Fibroblast of villous mesenchyme (primary cell): ENCODE measurements at regions not wholly inside any gene's neighbourhood (a gene's known extent, or its start where the extent isn't known, plus 50 kb on each side); places are given as distances from the start of the nearest gene placed in this dataset.

Experiments used
- DNase-seq: peaks from one replicate; pipeline ENCODE4 v3.0.0-alpha.2; 2010; ENCODE audit warnings: low read depth
- H3K4me3 ChIP-seq: 2 replicates; pipeline ENCODE4 v1.5.1; 2011; ENCODE audit warnings: low read depth, mild to moderate bottlenecking, low read length
- CTCF ChIP-seq: IDR thresholded peaks from 2 replicates; pipeline ENCODE4 v1.5.1; 2012; ENCODE audit warnings: low read depth, mild to moderate bottlenecking, low read length; ENCODE audit not compliant: insufficient read depth

- no peak overlapping the region for H3K4me3 ChIP-seq
- no peak for DNase-seq
- no peak for TF ChIP-seq CTCF
These were observed 72.4 kb upstream of the UNC5A start for GRCh38 chr5:176737746-176738636.

- DNase-seq: no peak
- no peak overlapping the region for H3K4me3 ChIP-seq
- TF ChIP-seq CTCF: no peak
These were observed 71.6 kb upstream of the UNC5A start for GRCh38 chr5:176738637-176739250.

- no peak for TF ChIP-seq CTCF
- no peak overlapping the region for H3K4me3 ChIP-seq
- DNase-seq: no peak
These were observed 70.8 kb upstream of the UNC5A start for GRCh38 chr5:176739461-176740051.

- no peak for TF ChIP-seq CTCF
- no peak for DNase-seq
These were observed 70.1 kb upstream of the UNC5A start for GRCh38 chr5:176740131-176740701.

GRCh38 chr5:176740702-176741496, 69.5 kb upstream of the UNC5A start:
- H3K4me3 ChIP-seq: no peak overlapping the region
- no peak for DNase-seq
- no peak for TF ChIP-seq CTCF

More at GRCh38 chr5:176740131-176740701, 70.1 kb upstream of the UNC5A start:
- H3K4me3 ChIP-seq: no peak overlapping the region

- DNase-seq: no peak
These were observed 68.7 kb upstream of the UNC5A start for GRCh38 chr5:176741561-176742211.

More at GRCh38 chr5:176741561-176742211, 68.7 kb upstream of the UNC5A start:
- TF ChIP-seq CTCF: no peak
- no peak overlapping the region for H3K4me3 ChIP-seq
